GM12872 (cell line): ENCODE measurements at regions not wholly inside any gene's neighbourhood (a gene's known extent, or its start where the extent isn't known, plus 50 kb on each side); places are given as distances from the start of the nearest gene placed in this dataset.

ENCODE experiments used
- TF ChIP-seq, protein P1 (sequence below): IDR thresholded peaks from 3 replicates; pipeline ENCODE4 v1.5.1; 2011; ENCODE audit warnings: low read depth, mild to moderate bottlenecking, low read length, moderate library complexity; ENCODE audit not compliant: insufficient read depth

DNA sequence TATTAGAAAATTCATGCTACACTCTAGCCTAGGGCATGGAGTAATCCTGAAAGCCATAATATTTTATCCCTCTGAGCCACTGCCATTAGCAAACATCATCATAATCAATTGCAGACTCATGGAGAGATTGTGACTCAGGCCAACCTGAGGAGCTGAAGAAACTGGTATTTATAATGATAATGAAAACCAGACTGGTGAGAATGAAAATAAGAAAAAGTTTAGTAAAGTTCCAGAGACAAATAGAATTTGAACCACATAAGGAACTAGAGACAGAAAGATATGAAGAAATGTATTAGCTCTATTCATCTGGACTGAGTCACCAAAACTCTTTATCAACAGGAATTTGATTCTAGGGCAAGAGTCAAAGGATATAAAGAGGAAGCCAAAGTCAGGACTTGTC is 158.7 kb downstream of the DRD1 start:
- TF ChIP-seq, protein P1, sequence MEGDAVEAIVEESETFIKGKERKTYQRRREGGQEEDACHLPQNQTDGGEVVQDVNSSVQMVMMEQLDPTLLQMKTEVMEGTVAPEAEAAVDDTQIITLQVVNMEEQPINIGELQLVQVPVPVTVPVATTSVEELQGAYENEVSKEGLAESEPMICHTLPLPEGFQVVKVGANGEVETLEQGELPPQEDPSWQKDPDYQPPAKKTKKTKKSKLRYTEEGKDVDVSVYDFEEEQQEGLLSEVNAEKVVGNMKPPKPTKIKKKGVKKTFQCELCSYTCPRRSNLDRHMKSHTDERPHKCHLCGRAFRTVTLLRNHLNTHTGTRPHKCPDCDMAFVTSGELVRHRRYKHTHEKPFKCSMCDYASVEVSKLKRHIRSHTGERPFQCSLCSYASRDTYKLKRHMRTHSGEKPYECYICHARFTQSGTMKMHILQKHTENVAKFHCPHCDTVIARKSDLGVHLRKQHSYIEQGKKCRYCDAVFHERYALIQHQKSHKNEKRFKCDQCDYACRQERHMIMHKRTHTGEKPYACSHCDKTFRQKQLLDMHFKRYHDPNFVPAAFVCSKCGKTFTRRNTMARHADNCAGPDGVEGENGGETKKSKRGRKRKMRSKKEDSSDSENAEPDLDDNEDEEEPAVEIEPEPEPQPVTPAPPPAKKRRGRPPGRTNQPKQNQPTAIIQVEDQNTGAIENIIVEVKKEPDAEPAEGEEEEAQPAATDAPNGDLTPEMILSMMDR, result no peak

- TF ChIP-seq, protein P1, result no peak
Measured at GRCh38 chr5:175284806-175285205, 159.2 kb downstream of the DRD1 start.

- TF ChIP-seq, protein P1, result no peak
Measured at GRCh38 chr5:175282611-175283225, 161.3 kb downstream of the DRD1 start.

DNA sequence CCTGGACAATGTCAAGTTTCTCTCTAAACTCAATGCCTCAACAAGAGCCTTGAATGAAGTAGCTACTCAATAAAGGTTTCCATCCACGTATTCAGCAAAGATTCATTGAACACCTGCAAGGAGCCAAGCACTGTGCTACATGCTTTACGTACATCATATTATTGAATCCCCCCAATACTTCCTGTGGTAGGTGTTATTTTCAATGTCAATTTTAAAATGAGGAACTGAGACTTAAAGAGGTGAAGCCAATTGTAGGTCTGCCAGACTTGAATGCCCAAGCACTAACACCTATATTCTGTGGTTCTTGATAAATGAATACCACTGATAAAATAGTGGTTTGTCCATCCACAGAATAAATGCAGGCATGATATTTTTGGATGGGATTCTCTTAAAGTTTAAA is 162.3 kb downstream of the DRD1 start:
- TF ChIP-seq, protein P1, result no peak

GRCh38 chr5:175281257-175281656 is 162.7 kb downstream of the DRD1 start:
- TF ChIP-seq, protein P1, result no peak

DNA sequence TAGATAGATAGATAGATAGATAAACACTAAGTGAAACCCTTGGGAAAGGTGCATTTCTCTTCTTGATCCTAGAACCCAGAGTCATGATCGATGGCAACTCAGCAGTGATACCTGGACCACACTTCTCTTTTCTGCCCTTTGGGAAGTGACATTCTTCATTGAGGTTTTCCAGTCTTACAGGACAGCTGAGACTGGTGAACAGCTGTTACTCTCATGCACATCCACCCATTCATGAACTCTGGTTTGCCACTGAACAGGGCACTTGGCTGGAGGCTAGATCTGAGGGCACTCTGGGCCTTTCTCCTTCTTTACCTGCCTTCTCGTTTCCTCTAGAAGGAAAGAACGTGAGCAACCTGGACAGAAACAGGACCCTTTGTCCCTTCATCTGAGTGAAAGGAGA is 164.5 kb downstream of the DRD1 start:
- TF ChIP-seq, protein P1, result no peak

- TF ChIP-seq, protein P1, result no peak
Measured at GRCh38 chr5:175275748-175276147, 168.2 kb downstream of the DRD1 start.
